HG03439 (cell line): ENCODE measurements at regions not wholly inside any gene's neighbourhood (a gene's known extent, or its start where the extent isn't known, plus 50 kb on each side); places are given as distances from the start of the nearest gene placed in this dataset.

ENCODE experiments used
- ATAC-seq: cut with Tn5 transposase; IDR thresholded peaks from one replicate; pipeline ENCODE4 v1.9.1; 2021; ENCODE audit warnings: mild to moderate bottlenecking, moderate library complexity; ENCODE audit not compliant: unreplicated experiment

- ATAC-seq = no peak
Observed at GRCh38 chr15:92304223-92304975, 89.3 kb upstream of the ST8SIA2 start.

- no peak for ATAC-seq
Observed at GRCh38 chr15:92305343-92305742, 88.3 kb upstream of the ST8SIA2 start.

- ATAC-seq = no peak
Observed at GRCh38 chr15:92306663-92307062, 87.0 kb upstream of the ST8SIA2 start.

- no peak for ATAC-seq
Observed at GRCh38 chr15:92315144-92315543, 78.5 kb upstream of the ST8SIA2 start.

GRCh38 chr15:92315595-92316211, 78.0 kb upstream of the ST8SIA2 start:
- no peak for ATAC-seq

- no peak for ATAC-seq
Observed at GRCh38 chr15:92316586-92317295, 76.9 kb upstream of the ST8SIA2 start.

- no peak for ATAC-seq
Observed at GRCh38 chr15:92320012-92320699, 73.5 kb upstream of the ST8SIA2 start.

- no peak for ATAC-seq
Observed at GRCh38 chr15:92322566-92323355, 70.9 kb upstream of the ST8SIA2 start.

GRCh38 chr15:92323525-92323924, 70.2 kb upstream of the ST8SIA2 start:
- ATAC-seq = no peak

- ATAC-seq = no peak
Observed at GRCh38 chr15:92324101-92324963, 69.3 kb upstream of the ST8SIA2 start.

GRCh38 chr15:92326236-92326635, 67.4 kb upstream of the ST8SIA2 start:
- no peak for ATAC-seq

- no peak for ATAC-seq
Observed at GRCh38 chr15:92327033-92327432, 66.6 kb upstream of the ST8SIA2 start.

- no peak for ATAC-seq
Observed at GRCh38 chr15:92328207-92328606, 65.5 kb upstream of the ST8SIA2 start.

- ATAC-seq = no peak
Observed at GRCh38 chr15:92332125-92332899, 61.4 kb upstream of the ST8SIA2 start.

GRCh38 chr15:92333709-92334108, 60.0 kb upstream of the ST8SIA2 start:
- ATAC-seq = no peak

- no peak for ATAC-seq
Observed at GRCh38 chr15:92336419-92336987, 57.2 kb upstream of the ST8SIA2 start.

- no peak for ATAC-seq
Observed at GRCh38 chr15:92339361-92339760, 54.3 kb upstream of the ST8SIA2 start.
